Tibial nerve (tissue), 4 donors: ENCODE measurements at regions not wholly inside any gene's neighbourhood (a gene's known extent, or its start where the extent isn't known, plus 50 kb on each side); places are given as distances from the start of the nearest gene placed in this dataset.
A peak's percentile ranks its signal among the peaks of the same experiment; 100 is the strongest.

Source experiments
- DNase-seq, 2 donors: peaks; one replicate each; pipeline ENCODE4 v3.0.0-alpha.2; 2019; ENCODE audit warnings: low spot score in 2 of 2
- H3K27ac ChIP-seq, 4 donors: fragments of 200-600 bp; sonication (generic) in 3 of 4; one replicate each; pipeline ENCODE4 v1.5.1; 2017 to 2019; ENCODE audit warnings: mild to moderate bottlenecking in 1 of 4
- H3K27me3 ChIP-seq, 2 donors: fragments of 200-600 bp; sonication (generic) in 1 of 2; one replicate each; pipeline versions ENCODE4 v1.5.1 to v1.6.0; 2017 to 2019
- H3K36me3 ChIP-seq, 3 donors: fragments of 200-600 bp; sonication (generic); one replicate each; pipeline ENCODE4 v1.5.1; 2018 to 2019
- H3K4me1 ChIP-seq, 4 donors: fragments of 200-600 bp; sonication (generic) in 3 of 4; one replicate each; pipeline ENCODE4 v1.5.1; 2017 to 2019
- H3K4me3 ChIP-seq, 4 donors: fragments of 200-600 bp; sonication (generic) in 3 of 4; one replicate each; pipeline ENCODE4 v1.5.1; 2017 to 2019; ENCODE audit warnings: mild to moderate bottlenecking in 1 of 4, moderate library complexity in 1 of 4
- H3K9me3 ChIP-seq, 4 donors: fragments of 200-600 bp; sonication (generic) in 3 of 4; one replicate each; pipeline ENCODE4 v1.5.1; 2017 to 2019
- CTCF ChIP-seq, 5 experiments: fragments of 200-600 bp in 3 of 5; fragments of 450-650 bp in 2 of 5; sonication (generic) in 3 of 5; IDR thresholded peaks; one replicate each; pipeline ENCODE4 v1.5.1; 2016 to 2019; ENCODE audit warnings: antibody characterized with exemption in 5 of 5, mild to moderate bottlenecking in 3 of 5, moderate library complexity in 2 of 5
- EP300 ChIP-seq, 2 donors: sonication (generic); formaldehyde crosslinking; IDR thresholded peaks; one replicate each; pipeline ENCODE4 v1.6.1; 2017; ENCODE audit warnings: antibody characterized with exemption in 2 of 2, mild to moderate bottlenecking in 1 of 2
- POLR2A ChIP-seq, 2 donors: fragments of 450-650 bp; IDR thresholded peaks; one replicate each; pipeline ENCODE4 v1.6.1; 2017; ENCODE audit warnings: antibody characterized with exemption in 2 of 2, mild to moderate bottlenecking in 2 of 2, moderate library complexity in 2 of 2
- WGBS, 2 donors: methylation state at CpG; one replicate each; pipeline ENCODE4 v1.1.5; 2018; 5-methylcytosine and 5-hydroxymethylcytosine counted together

- TF ChIP-seq CTCF (IDR thresholded peaks at IDR 0.05) (no peak), POLR2A (IDR thresholded peaks at IDR 0.05) (no peak), EP300 (IDR thresholded peaks at IDR 0.05) (no peak)
- Histone ChIP-seq H3K36me3 (no peaks in the 10 kb centered on the region), H3K9me3 (no peaks in the 10 kb centered on the region), H3K4me1 (peaks cover 0 to 4% (median 0%) of the 10 kb centered on the region in 4 donors), H3K4me3 (no peak overlapping the region), H3K27me3 (no peaks in the 10 kb centered on the region), H3K27ac (no peak overlapping the region)
- 80 to 84% methylated on average over 7 of the region's 7 CpGs for WGBS, 2 donors
- DNase-seq = no peak
Measured at GRCh38 chr5:6831678-6832671, 118.7 kb downstream of the TENT4A start.

GRCh38 chr5:6832994-6833393 is 119.8 kb downstream of the TENT4A start:
- Histone ChIP-seq H3K36me3 (no peaks in the 10 kb centered on the region), H3K27me3 (no peaks in the 10 kb centered on the region), H3K9me3 (no peaks in the 10 kb centered on the region), H3K4me3 (no peak overlapping the region), H3K27ac (no peak overlapping the region), H3K4me1 (peaks cover 0 to 4% (median 0%) of the 10 kb centered on the region in 4 donors)
- no peak for TF ChIP-seq POLR2A (IDR thresholded peaks at IDR 0.05)
- TF ChIP-seq CTCF (IDR thresholded peaks at IDR 0.05) = no peak
- TF ChIP-seq EP300 (IDR thresholded peaks at IDR 0.05) = no peak
- DNase-seq = no peak
- WGBS, 2 donors = 36 to 45% methylated on average over 2 of the region's 2 CpGs

- Histone ChIP-seq H3K36me3 (no peaks in the 10 kb centered on the region), H3K4me3 (no peak overlapping the region), H3K4me1 (peaks cover 0 to 4% (median 0%) of the 10 kb centered on the region in 4 donors), H3K27ac (no peak overlapping the region), H3K9me3 (no peaks in the 10 kb centered on the region), H3K27me3 (no peaks in the 10 kb centered on the region)
- no peak for TF ChIP-seq CTCF (IDR thresholded peaks at IDR 0.05)
- 89% methylated on average over 1 of the region's 1 CpG; no CpG with 5 or more reads in 1 of the 2 donors for WGBS, 2 donors
- no peak for DNase-seq
Measured at GRCh38 chr5:6833406-6833805, 120.2 kb downstream of the TENT4A start.

GRCh38 chr5:6837095-6837494 is 123.9 kb downstream of the TENT4A start:
- no peaks in the 10 kb centered on the region for H3K9me3 ChIP-seq
- no peak overlapping the region for H3K4me3 ChIP-seq
- no peak for DNase-seq
- TF ChIP-seq CTCF (IDR thresholded peaks at IDR 0.05) (no peak), POLR2A (IDR thresholded peaks at IDR 0.05) (no peak), EP300 (IDR thresholded peaks at IDR 0.05) (no peak)
- 78 to 100% methylated on average over 2 of the region's 2 CpGs for WGBS, 2 donors
- H3K4me1 ChIP-seq = peaks cover 0 to 4% (median 0%) of the 10 kb centered on the region in 4 donors
- no peak overlapping the region for H3K27ac ChIP-seq
- no peaks in the 10 kb centered on the region for H3K36me3 ChIP-seq
- no peaks in the 10 kb centered on the region for H3K27me3 ChIP-seq

- H3K9me3 ChIP-seq = no peaks in the 10 kb centered on the region
- H3K4me3 ChIP-seq = no peak overlapping the region
- no peak overlapping the region for H3K27ac ChIP-seq
- H3K27me3 ChIP-seq = no peaks in the 10 kb centered on the region
- WGBS, 2 donors = 58 to 64% methylated on average over 9 of the region's 9 CpGs
- no peaks in the 10 kb centered on the region for H3K36me3 ChIP-seq
- TF ChIP-seq CTCF (IDR thresholded peaks at IDR 0.05) (peak in 1 of 5 experiments; percentile 22), EP300 (IDR thresholded peaks at IDR 0.05) (no peak)
- peaks cover 0 to 4% (median 0%) of the 10 kb centered on the region in 4 donors for H3K4me1 ChIP-seq
- DNase-seq = no peak
Measured at GRCh38 chr5:6837519-6838110, 124.4 kb downstream of the TENT4A start.
